H9 (cell line): ENCODE measurements at regions not wholly inside any gene's neighbourhood (a gene's known extent, or its start where the extent isn't known, plus 50 kb on each side); places are given as distances from the start of the nearest gene placed in this dataset.

ENCODE experiments used
- DNase-seq: peaks from one replicate; pipeline ENCODE4 v3.0.0-alpha.2; 2017
- H2AFZ ChIP-seq: one replicate; pipeline ENCODE4 v1.6.1; 2013; ENCODE audit warnings: mild to moderate bottlenecking, low read length, control low read depth, moderate library complexity
- H2AK5ac ChIP-seq: 2 replicates; pipeline ENCODE4 v1.6.1; 2013; ENCODE audit warnings: low read length, control low read depth, mixed read lengths; ENCODE audit not compliant: insufficient read length
- H2BK120ac ChIP-seq: one replicate; pipeline ENCODE4 v1.6.1; 2013; ENCODE audit warnings: low read depth, mild to moderate bottlenecking, low read length, control low read depth, inconsistent platforms; ENCODE audit not compliant: poor library complexity, severe bottlenecking
- H2BK12ac ChIP-seq: 2 replicates; pipeline ENCODE4 v1.6.1; 2013; ENCODE audit warnings: low read length, control low read depth, mixed read lengths, low read depth; ENCODE audit not compliant: insufficient read length
- H2BK15ac ChIP-seq: 2 replicates; pipeline ENCODE4 v1.6.1; 2013; ENCODE audit warnings: low read depth, low read length, control low read depth
- H2BK20ac ChIP-seq: one replicate; pipeline ENCODE4 v1.6.1; 2013; ENCODE audit warnings: low read depth, mild to moderate bottlenecking, low read length, control low read depth, inconsistent platforms; ENCODE audit not compliant: poor library complexity, severe bottlenecking
- H2BK5ac ChIP-seq: 2 replicates; pipeline ENCODE4 v1.6.1; 2013; ENCODE audit warnings: low read length, control low read depth, mixed read lengths; ENCODE audit not compliant: insufficient read length
- H3K14ac ChIP-seq: 2 replicates; pipeline ENCODE4 v1.6.1; 2013; ENCODE audit warnings: low read length, control low read depth; ENCODE audit not compliant: insufficient read depth
- H3K18ac ChIP-seq: 2 replicates; pipeline ENCODE4 v1.6.1; 2013; ENCODE audit warnings: low read depth, mild to moderate bottlenecking, mixed read lengths, low read length, control low read depth; ENCODE audit not compliant: insufficient read length
- H3K23ac ChIP-seq: 2 replicates; pipeline ENCODE4 v1.6.1; 2013; ENCODE audit warnings: low read length, control low read depth, mixed read lengths, low read depth; ENCODE audit not compliant: insufficient read length
- H3K23me2 ChIP-seq: 2 replicates; pipeline ENCODE4 v1.6.1; 2013; ENCODE audit warnings: low read depth, mild to moderate bottlenecking, mixed read lengths, low read length, control low read depth; ENCODE audit not compliant: insufficient read length, poor library complexity, severe bottlenecking
- H3K27ac ChIP-seq: 2 replicates; pipeline ENCODE4 v1.5.1; 2013; ENCODE audit warnings: low read length, control low read depth, mixed read lengths, low read depth; ENCODE audit not compliant: insufficient read length
- H3K27me3 ChIP-seq: 2 replicates; pipeline ENCODE4 v1.6.1; 2013; ENCODE audit warnings: low read length, control low read depth, inconsistent platforms; ENCODE audit not compliant: insufficient read depth
- H3K4ac ChIP-seq: 2 replicates; pipeline ENCODE4 v1.6.1; 2013; ENCODE audit warnings: low read depth, mild to moderate bottlenecking, control low read depth, inconsistent platforms, low read length, moderate library complexity
- H3K4me1 ChIP-seq: 2 replicates; pipeline ENCODE4 v1.6.1; 2013; ENCODE audit warnings: low read length, control low read depth, inconsistent platforms; ENCODE audit not compliant: insufficient read depth
- H3K4me2 ChIP-seq: 2 replicates; pipeline ENCODE4 v1.6.1; 2013; ENCODE audit warnings: low read length, control low read depth, mixed read lengths; ENCODE audit not compliant: insufficient read length, insufficient read depth
- H3K56ac ChIP-seq: 2 replicates; pipeline ENCODE4 v1.6.1; 2013; ENCODE audit warnings: low read depth, mild to moderate bottlenecking, mixed read lengths, low read length, control low read depth; ENCODE audit not compliant: insufficient read length
- H3K79me1 ChIP-seq: 2 replicates; pipeline ENCODE4 v1.6.1; 2013; ENCODE audit warnings: low read depth, mild to moderate bottlenecking, moderate library complexity, low read length, control low read depth, inconsistent platforms; ENCODE audit not compliant: insufficient read depth, poor library complexity, severe bottlenecking
- H3K79me2 ChIP-seq: 2 replicates; pipeline ENCODE4 v1.6.1; 2013; ENCODE audit warnings: low read length, control low read depth, inconsistent platforms; ENCODE audit not compliant: insufficient read depth
- H3K9ac ChIP-seq: 2 replicates; pipeline ENCODE4 v1.6.1; 2013; ENCODE audit warnings: low read length, control low read depth, mixed read lengths; ENCODE audit not compliant: insufficient read length; ENCODE audit errors: extremely low read depth
- H3K9me3 ChIP-seq: one replicate; pipeline ENCODE4 v1.6.1; 2013; ENCODE audit warnings: low read depth, low read length, inconsistent platforms; ENCODE audit not compliant: control insufficient read depth
- H3T11ph ChIP-seq: one replicate; pipeline ENCODE4 v1.6.1; 2013; ENCODE audit warnings: mild to moderate bottlenecking, low read length, control low read depth, inconsistent platforms
- H4K20me1 ChIP-seq: one replicate; pipeline ENCODE4 v1.6.1; 2013; ENCODE audit not compliant: control insufficient read depth, insufficient read length, insufficient read depth
- H4K5ac ChIP-seq: 2 replicates; pipeline ENCODE4 v1.6.1; 2013; ENCODE audit warnings: low read depth, mild to moderate bottlenecking, mixed read lengths, low read length, control low read depth; ENCODE audit not compliant: insufficient read length
- H4K8ac ChIP-seq: replicated peaks from 2 replicates; pipeline ENCODE4 v1.6.1; 2013; ENCODE audit warnings: low read length, control low read depth, mixed read lengths, low read depth; ENCODE audit not compliant: insufficient read length
- H4K91ac ChIP-seq: 2 replicates; pipeline ENCODE4 v1.6.1; 2013; ENCODE audit warnings: low read depth, mild to moderate bottlenecking, moderate library complexity, mixed read lengths, low read length, control low read depth; ENCODE audit not compliant: insufficient read length
- H3K27ac Mint-ChIP-seq, 3 experiments: 2 replicates in 2 of 3; 3 replicates in 1 of 3; pipeline ENCODE4 v1.8.0; 2020 to 2021; ENCODE audit warnings: mixed read lengths in 3 of 3, mild to moderate bottlenecking in 1 of 3, moderate library complexity in 1 of 3
- H3K27me3 Mint-ChIP-seq: 2 replicates; pipeline ENCODE4 v1.8.0; 2021; ENCODE audit warnings: low read depth, mild to moderate bottlenecking, moderate library complexity, mixed read lengths
- H3K36me3 Mint-ChIP-seq, 3 experiments: 2 replicates in 2 of 3; 3 replicates in 1 of 3; pipeline ENCODE4 v1.8.0; 2020 to 2021; ENCODE audit warnings: low read depth in 3 of 3, mixed read lengths in 3 of 3; ENCODE audit not compliant: insufficient read depth in 1 of 3
- H3K4me1 Mint-ChIP-seq, 2 experiments: 2 replicates each; pipeline ENCODE4 v1.8.0; 2020; ENCODE audit warnings: mixed read lengths in 2 of 2
- H3K4me3 Mint-ChIP-seq, 2 experiments: 2 replicates in 1 of 2; 3 replicates in 1 of 2; pipeline ENCODE4 v1.8.0; 2020 to 2021; ENCODE audit warnings: mild to moderate bottlenecking in 2 of 2, mixed read lengths in 2 of 2, moderate library complexity in 1 of 2
- H3K9me3 Mint-ChIP-seq, 2 experiments: 2 replicates in 1 of 2; 3 replicates in 1 of 2; pipeline ENCODE4 v1.8.0; 2020; ENCODE audit warnings: mild to moderate bottlenecking in 2 of 2, mixed read lengths in 2 of 2, moderate library complexity in 1 of 2
- CTCF ChIP-seq: fragments of 200-600 bp; sonication (generic); conservative IDR thresholded peaks from 3 replicates; pipeline ENCODE4 v1.8.0; 2021; ENCODE audit warnings: antibody characterized with exemption, mild to moderate bottlenecking

GRCh38 chr6:140773276-140773675 is 1359.4 kb upstream of the GJE1 start:
- Mint-ChIP-seq H3K9me3 (peaks cover 25 to 26% of the 10 kb centered on the region in 2 experiments), H3K4me1 (no peaks in the 10 kb centered on the region), H3K36me3 (peaks cover 16 to 26% (median 18%) of the 10 kb centered on the region in 3 experiments), H3K27ac (no peak overlapping the region), H3K27me3 (no peaks in the 10 kb centered on the region), H3K4me3 (no peak overlapping the region)
- H3K4me2 ChIP-seq, result no peak overlapping the region
- no peak overlapping the region for H3K4ac ChIP-seq
- H4K20me1 ChIP-seq, result no peaks in the 10 kb centered on the region
- no peak overlapping the region for H2AFZ ChIP-seq
- H3K23me2 ChIP-seq, result no peaks in the 10 kb centered on the region
- H2BK12ac ChIP-seq, result no peak overlapping the region
- no peak overlapping the region for H3K14ac ChIP-seq
- DNase-seq, result no peak
- H2AK5ac ChIP-seq, result no peak overlapping the region
- H2BK20ac ChIP-seq, result no peak overlapping the region
- H4K8ac ChIP-seq, result no peak overlapping the region
- no peaks in the 10 kb centered on the region for H3K9me3 ChIP-seq
- H3K27me3 ChIP-seq, result no peaks in the 10 kb centered on the region
- no peak overlapping the region for H3K27ac ChIP-seq
- no peak overlapping the region for H2BK5ac ChIP-seq
- no peaks in the 10 kb centered on the region for H3K79me2 ChIP-seq
- H2BK15ac ChIP-seq, result no peak overlapping the region
- H4K91ac ChIP-seq, result no peak overlapping the region
- no peaks in the 10 kb centered on the region for H3K4me1 ChIP-seq
- H3K18ac ChIP-seq, result no peak overlapping the region
- H3K23ac ChIP-seq, result no peak overlapping the region
- no peak overlapping the region for H2BK120ac ChIP-seq
- H3K56ac ChIP-seq, result no peak overlapping the region
- no peaks in the 10 kb centered on the region for H3K79me1 ChIP-seq
- H4K5ac ChIP-seq, result no peak overlapping the region
- no peak for TF ChIP-seq CTCF
- no peak overlapping the region for H3K9ac ChIP-seq
- H3T11ph ChIP-seq, result no peak overlapping the region
